HepG2 (cell line): ENCODE measurements at regions not wholly inside any gene's neighbourhood (a gene's known extent, or its start where the extent isn't known, plus 50 kb on each side); places are given as distances from the start of the nearest gene placed in this dataset.

Experiments used
- ATAC-seq: fragments of 200-7000 bp; cut with Tn5 transposase; 3 replicates; pipeline ENCODE4 v1.9.1; 2020; ENCODE audit warnings: mild to moderate bottlenecking, moderate library complexity
- BruUV-seq: library from RNA; stranded (reverse); fragments of 400-500 nt; replicated peaks from 2 replicates; lab custom pipeline; 2021; lab: Mats Ljungman, UMichigan
- CTCF ChIA-PET: fragments of 300-600 bp; formaldehyde crosslinking; extraction: SDS; loops from one replicate; lab custom pipeline; 2021; ENCODE audit warnings: low total read pairs, inconsistent platforms, low intra/inter-chr PET ratio; lab: Yijun Ruan, JAX
- POLR2A ChIA-PET: fragments of 350-600 bp; sonication (Branson Sonifier 250); formaldehyde crosslinking; loops from one replicate; lab custom pipeline; 2020; ENCODE audit warnings: antibody characterized with exemption, inconsistent platforms; lab: Yijun Ruan, JAX
- DNase-seq: peaks from one replicate; pipeline ENCODE4 v3.0.0-alpha.2; 2015; ENCODE audit warnings: low spot score
- FAIRE-seq: peaks from 3 replicates; lab custom pipeline; 2011; peaks lifted over from hg19 to GRCh38; lab: Jason Lieb, UNC
- H2AFZ ChIP-seq: one replicate; pipeline ENCODE4 v1.6.1; 2011; ENCODE audit warnings: low read length, inconsistent platforms
- H3K27ac ChIP-seq: fragments of 300-600 bp; 3 replicates; pipeline ENCODE4 v1.8.0; 2011; ENCODE audit warnings: mixed run types, mild to moderate bottlenecking, mixed read lengths, low read length, inconsistent platforms; ENCODE audit not compliant: insufficient read depth; ENCODE audit errors: extremely low read length
- H3K27me3 ChIP-seq, 2 experiments: fragments of 200-600 bp in 1 of 2; 2 replicates in 1 of 2; 3 replicates in 1 of 2; pipeline versions ENCODE4 v1.6.0 to v1.8.0; 2011; ENCODE audit warnings: low read length in 2 of 2, mild to moderate bottlenecking in 2 of 2, moderate library complexity in 2 of 2, inconsistent platforms in 1 of 2; ENCODE audit not compliant: insufficient read depth in 2 of 2, control insufficient read depth in 1 of 2
- H3K36me3 ChIP-seq, 2 experiments: fragments of 200-600 bp in 1 of 2; replicated peaks in 1 of 2; 2 replicates in 1 of 2; 3 replicates in 1 of 2; pipeline versions ENCODE4 v1.5.1 to v1.8.0; 2011; ENCODE audit warnings: low read length in 2 of 2, inconsistent platforms in 1 of 2; ENCODE audit not compliant: insufficient read depth in 2 of 2, control insufficient read depth in 1 of 2
- H3K4me1 ChIP-seq: 2 replicates; pipeline ENCODE4 v1.5.1; 2012; ENCODE audit warnings: low read length, inconsistent platforms; ENCODE audit not compliant: insufficient read depth
- H3K4me2 ChIP-seq: 2 replicates; pipeline ENCODE4 v1.6.0; 2011; ENCODE audit warnings: low read depth, low read length, inconsistent platforms
- H3K4me3 ChIP-seq, 3 experiments: fragments of 200-600 bp in 1 of 3; sonication (generic), shearing (Covaris generic) in 1 of 3; replicated peaks in 1 of 3; 2 replicates each; pipeline ENCODE4 v1.5.1; 2011 to 2016; ENCODE audit warnings: low read length in 3 of 3, inconsistent platforms in 2 of 3, low read depth in 2 of 3, mild to moderate bottlenecking in 2 of 3, control low read depth in 1 of 3, mixed read lengths in 1 of 3; ENCODE audit not compliant: insufficient read depth in 1 of 3
- H3K79me2 ChIP-seq: one replicate; pipeline ENCODE4 v1.6.1; 2011; ENCODE audit warnings: low read length, inconsistent platforms; ENCODE audit not compliant: insufficient read depth
- H3K9ac ChIP-seq: 2 replicates; pipeline ENCODE4 v1.6.0; 2011; ENCODE audit warnings: mild to moderate bottlenecking, low read depth, low read length, inconsistent platforms; ENCODE audit not compliant: insufficient read depth
- H3K9me3 ChIP-seq: 2 replicates; pipeline ENCODE4 v1.5.1; 2012; ENCODE audit warnings: mild to moderate bottlenecking, low read length
- H4K20me1 ChIP-seq: 2 replicates; pipeline ENCODE4 v1.6.0; 2011; ENCODE audit warnings: inconsistent platforms, mild to moderate bottlenecking, low read length, moderate library complexity; ENCODE audit not compliant: insufficient read depth
- FOXP1 ChIP-seq, 2 experiments: fragments of 450-650 bp in 1 of 2; IDR thresholded peaks; 2 replicates each; pipeline ENCODE4 v1.6.1; 2017 to 2018; ENCODE audit warnings: antibody characterized with exemption in 1 of 2
- GABPB1 ChIP-seq: IDR thresholded peaks from 2 replicates; pipeline ENCODE4 v1.6.1; 2016; ENCODE audit warnings: mild to moderate bottlenecking, missing genetic modification reagents, moderate library complexity, missing compliant biosample characterization
- JUND ChIP-seq: sonication (generic); formaldehyde crosslinking; IDR thresholded peaks from 2 replicates; pipeline ENCODE4 v1.8.0; 2022; ENCODE audit warnings: mild to moderate bottlenecking, missing genetic modification reagents
- MLXIP ChIP-seq: sonication (generic); formaldehyde crosslinking; IDR thresholded peaks from 2 replicates; pipeline ENCODE4 v1.9.0; 2021; ENCODE audit warnings: missing genetic modification reagents, borderline replicate concordance
- MYC ChIP-seq: sonication (generic); formaldehyde crosslinking; IDR thresholded peaks from 2 replicates; pipeline ENCODE4 v1.9.0; 2021; ENCODE audit warnings: missing genetic modification reagents, borderline replicate concordance
- PBX3 ChIP-seq: sonication (generic); formaldehyde crosslinking; IDR thresholded peaks from 2 replicates; pipeline ENCODE4 v1.8.1; 2023; ENCODE audit warnings: missing genetic modification reagents, inconsistent platforms, borderline replicate concordance
- RBAK ChIP-seq: sonication (generic); formaldehyde crosslinking; IDR thresholded peaks from 2 replicates; pipeline ENCODE4 v1.5.1; 2020; ENCODE audit warnings: mild to moderate bottlenecking, missing genetic modification reagents
- TCF12 ChIP-seq, 2 experiments: fragments of 450-650 bp in 1 of 2; sonication (generic) in 1 of 2; formaldehyde crosslinking in 1 of 2; IDR thresholded peaks; 2 replicates each; pipeline versions ENCODE4 v1.6.1 to v1.8.0; 2017 to 2022; ENCODE audit warnings: antibody characterized with exemption in 1 of 2, mild to moderate bottlenecking in 1 of 2, missing genetic modification reagents in 1 of 2, moderate library complexity in 1 of 2
- TRIM24 ChIP-seq: sonication (generic); formaldehyde crosslinking; IDR thresholded peaks from 2 replicates; pipeline ENCODE4 v1.8.0; 2022; ENCODE audit warnings: mild to moderate bottlenecking, missing genetic modification reagents
- ZNF253 ChIP-seq: sonication (generic); formaldehyde crosslinking; IDR thresholded peaks from 2 replicates; pipeline ENCODE4 v1.8.0; 2022; ENCODE audit warnings: mild to moderate bottlenecking, missing genetic modification reagents, borderline replicate concordance
- ZNF317 ChIP-seq: sonication (generic); formaldehyde crosslinking; IDR thresholded peaks from 2 replicates; pipeline ENCODE4 v1.5.0; 2020; ENCODE audit warnings: mild to moderate bottlenecking, missing genetic modification reagents
- ZNF331 ChIP-seq: sonication (generic); formaldehyde crosslinking; IDR thresholded peaks from 2 replicates; pipeline ENCODE4 v1.4.0; 2020; ENCODE audit warnings: missing genetic modification reagents
- ZSCAN25 ChIP-seq: sonication (generic); formaldehyde crosslinking; IDR thresholded peaks from 2 replicates; pipeline ENCODE4 v1.8.0; 2022; ENCODE audit warnings: mild to moderate bottlenecking, missing genetic modification reagents
- WGBS: methylation state at CpG from one replicate; pipeline ENCODE4 v1.1.6; 2017; ENCODE audit warnings: low lambda C conversion rate; 5-methylcytosine and 5-hydroxymethylcytosine counted together
- in situ Hi-C: cut with HindIII; loops from 2 replicates; pipeline ENCODE4 v1.10.0; 2017; ENCODE audit warnings: low pct_unique_long_range_greater_than_20kb; ENCODE audit not compliant: extremely low pct_ligation_motif_present
- intact Hi-C: fragments of 100-400 bp; cut with micrococcal nuclease; formaldehyde crosslinking; loops from one replicate; pipeline ENCODE4 v1.10.0; 2022; ENCODE audit not compliant: unreplicated experiment
- TF ChIP-seq, protein P1 (sequence below): sonication (generic); formaldehyde crosslinking; conservative IDR thresholded peaks from 2 replicates; pipeline ENCODE4 v1.4.0; 2020; ENCODE audit warnings: missing genetic modification reagents

- FAIRE-seq, result no peak
- Histone ChIP-seq H3K9me3 (no peaks in the 10 kb centered on the region), H3K4me3 (peak overlapping the region in 1 of 3 experiments; percentile 37; a peak in 2 of 6 replicates), H3K9ac (0 out of 2 replicates have a peak overlapping the region, but pooled peaks have one; percentile 15), H2AFZ (no peak overlapping the region), H3K79me2 (no peaks in the 10 kb centered on the region), H4K20me1 (no peaks in the 10 kb centered on the region), H3K27ac (no peak overlapping the region), H3K27me3 (no peaks in the 10 kb centered on the region), H3K4me2 (peak overlapping the region; percentile 56), H3K36me3 (no peaks in the 10 kb centered on the region), H3K4me1 (peaks cover 24% of the 10 kb centered on the region)
- ChIA-PET POLR2A (no interaction called here), CTCF (no interaction called here)
- TF ChIP-seq ZSCAN25 (CRISPR knock-in tag) (no peak), ZNF317 (CRISPR knock-in tag) (no peak), TCF12 (IDR thresholded peaks at IDR 0.05) (no peak), TCF12 (CRISPR knock-in tag; IDR thresholded peaks at IDR 0.05) (no peak), ZNF331 (CRISPR knock-in tag) (no peak), FOXP1 (IDR thresholded peaks at IDR 0.05) (no peak), FOXP1 (CRISPR knock-in tag; IDR thresholded peaks at IDR 0.05) (no peak), GABPB1 (CRISPR knock-in tag) (no peak), JUND (CRISPR knock-in tag) (no peak), RBAK (CRISPR knock-in tag) (no peak), PBX3 (CRISPR knock-in tag) (no peak), ZNF253 (CRISPR knock-in tag) (no peak), TRIM24 (CRISPR knock-in tag) (no peak), MYC (CRISPR knock-in tag) (no peak), MLXIP (CRISPR knock-in tag) (no peak)
- TF ChIP-seq, protein P1, sequence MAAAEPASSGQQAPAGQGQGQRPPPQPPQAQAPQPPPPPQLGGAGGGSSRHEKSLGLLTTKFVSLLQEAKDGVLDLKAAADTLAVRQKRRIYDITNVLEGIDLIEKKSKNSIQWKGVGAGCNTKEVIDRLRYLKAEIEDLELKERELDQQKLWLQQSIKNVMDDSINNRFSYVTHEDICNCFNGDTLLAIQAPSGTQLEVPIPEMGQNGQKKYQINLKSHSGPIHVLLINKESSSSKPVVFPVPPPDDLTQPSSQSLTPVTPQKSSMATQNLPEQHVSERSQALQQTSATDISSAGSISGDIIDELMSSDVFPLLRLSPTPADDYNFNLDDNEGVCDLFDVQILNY (CRISPR knock-in tag), result no peak
- WGBS, result 86% methylated on average over 4 of the region's 4 CpGs
- intact Hi-C loops, result no loop called here
- ATAC-seq, result no peak
- in situ Hi-C loops, result no loop called here
- DNase-seq, result no peak
- no TSS peak for BruUV-seq
Observed at GRCh38 chr7:26102176-26102575, 49.8 kb upstream of the NFE2L3 start.
